Activated CD4-positive, alpha-beta T cell treated with anti-CD3 and anti-CD28 coated beads, Interleukin-2, amount 10 ng/mL, durations not matched to agents 24 days and 14 days (primary cell): ENCODE measurements at regions not wholly inside any gene's neighbourhood (a gene's known extent, or its start where the extent isn't known, plus 50 kb on each side); places are given as distances from the start of the nearest gene placed in this dataset.
"Not testable (repeated sequence)": the region's sequence is repeated elsewhere in the genome, so short reads cannot be mapped to it uniquely, and the experiment has no call there.

Experiments used
- DNase-seq: peaks from one replicate; pipeline ENCODE4 v3.0.0; 2022
- H3K27ac Mint-ChIP-seq: one replicate; pipeline ENCODE4 v1.8.0; 2022; ENCODE audit warnings: mild to moderate bottlenecking, mixed read lengths
- H3K27me3 Mint-ChIP-seq: one replicate; pipeline ENCODE4 v1.8.0; 2022; ENCODE audit warnings: mixed read lengths
- H3K36me3 Mint-ChIP-seq: one replicate; pipeline ENCODE4 v1.8.0; 2022; ENCODE audit warnings: low read depth, mild to moderate bottlenecking, mixed read lengths
- H3K4me1 Mint-ChIP-seq: one replicate; pipeline ENCODE4 v1.8.0; 2021; ENCODE audit warnings: mixed read lengths
- H3K4me3 Mint-ChIP-seq: one replicate; pipeline ENCODE4 v1.8.0; 2022; ENCODE audit warnings: mild to moderate bottlenecking, moderate library complexity, mixed read lengths
- H3K9me3 Mint-ChIP-seq: one replicate; pipeline ENCODE4 v1.8.0; 2021; ENCODE audit warnings: mixed read lengths
- intact Hi-C: fragments of 100-400 bp; cut with micrococcal nuclease; formaldehyde crosslinking; loops from one replicate; pipeline ENCODE4 v1.15.1; 2023

DNA sequence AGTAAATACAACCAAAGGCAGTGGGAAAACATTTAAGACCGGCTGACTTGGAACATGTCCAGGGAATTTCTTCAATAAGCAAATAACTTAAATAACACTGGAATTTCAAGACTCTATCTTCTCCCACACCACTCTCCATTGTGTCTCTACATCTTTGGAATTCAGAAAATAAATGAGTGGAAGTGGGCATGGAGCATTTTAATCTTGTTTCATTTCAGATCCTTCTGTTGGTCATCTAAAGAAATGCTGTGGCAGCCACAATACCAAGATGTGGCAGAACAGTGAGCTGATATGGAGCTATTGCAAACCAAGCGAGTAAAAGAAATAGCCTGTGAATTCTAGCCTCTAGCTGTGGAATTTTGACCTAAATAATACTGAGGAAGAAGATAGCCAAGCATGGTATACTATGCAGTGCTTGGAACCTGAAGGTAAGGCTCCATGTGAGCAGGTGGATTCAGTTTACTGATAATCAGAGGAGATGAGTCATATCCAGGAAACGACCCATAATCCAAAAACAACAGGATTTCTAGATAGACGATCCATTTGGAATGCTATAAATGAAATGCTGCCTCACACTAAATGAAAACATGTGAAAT, 157.1 kb upstream of the SCN7A start:
- Mint-ChIP-seq H3K4me1 (no peaks in the 10 kb centered on the region), H3K36me3 (no peaks in the 10 kb centered on the region), H3K4me3 (no peak overlapping the region), H3K27me3 (no peaks in the 10 kb centered on the region), H3K27ac (no peak overlapping the region), H3K9me3 (no peaks in the 10 kb centered on the region)
- intact Hi-C loops = no loop called here
- DNase-seq = no peak

DNA sequence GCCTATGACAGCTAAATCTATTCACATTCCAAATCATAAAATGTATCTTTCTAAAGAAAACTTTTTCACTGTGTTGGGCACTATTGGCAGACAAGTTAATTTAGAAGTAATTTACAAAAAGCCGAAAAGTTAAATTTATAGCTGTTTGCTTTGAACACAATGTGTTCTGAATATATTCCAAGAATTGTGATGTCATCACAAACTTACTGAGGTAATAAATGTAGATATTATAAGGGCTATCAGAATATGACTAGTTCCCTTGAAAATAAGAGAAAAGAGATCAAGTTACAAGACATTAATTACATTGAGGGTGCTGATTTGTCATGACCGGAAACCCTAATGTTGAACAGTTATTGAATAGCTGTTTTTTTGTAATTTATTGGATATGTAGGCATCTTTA, 153.9 kb upstream of the SCN7A start:
- no peaks in the 10 kb centered on the region for H3K9me3 Mint-ChIP-seq
- H3K4me1 Mint-ChIP-seq = no peaks in the 10 kb centered on the region
- H3K4me3 Mint-ChIP-seq = no peak overlapping the region
- no peak for DNase-seq
- no peaks in the 10 kb centered on the region for H3K36me3 Mint-ChIP-seq
- H3K27me3 Mint-ChIP-seq = no peaks in the 10 kb centered on the region
- intact Hi-C loops = no loop called here
- H3K27ac Mint-ChIP-seq = no peak overlapping the region

DNA sequence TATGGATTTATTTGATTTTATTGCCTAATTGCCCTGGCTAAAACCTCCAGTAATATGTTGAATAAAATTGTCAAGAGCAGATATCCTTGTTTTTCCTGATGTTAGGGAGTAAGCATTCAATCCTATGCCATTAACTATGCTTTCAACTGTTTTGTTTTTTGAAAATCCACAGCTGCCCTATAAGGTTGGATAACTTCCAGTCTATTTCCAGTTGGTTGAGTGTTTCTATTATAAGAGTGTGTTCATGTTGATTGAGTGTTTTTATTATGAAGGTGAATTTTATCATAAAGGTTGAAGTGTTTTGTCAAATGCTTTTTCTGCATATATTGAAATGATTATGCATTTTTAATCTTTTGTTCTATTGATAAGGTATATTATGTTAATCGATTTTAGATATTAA, 149.9 kb upstream of the SCN7A start:
- H3K9me3 Mint-ChIP-seq = no peaks in the 10 kb centered on the region
- H3K4me3 Mint-ChIP-seq = no peak overlapping the region
- no peak for DNase-seq
- no peaks in the 10 kb centered on the region for H3K36me3 Mint-ChIP-seq
- no peaks in the 10 kb centered on the region for H3K27me3 Mint-ChIP-seq
- intact Hi-C loops = no loop called here
- H3K27ac Mint-ChIP-seq = no peak overlapping the region
- H3K4me1 Mint-ChIP-seq = no peaks in the 10 kb centered on the region

DNA sequence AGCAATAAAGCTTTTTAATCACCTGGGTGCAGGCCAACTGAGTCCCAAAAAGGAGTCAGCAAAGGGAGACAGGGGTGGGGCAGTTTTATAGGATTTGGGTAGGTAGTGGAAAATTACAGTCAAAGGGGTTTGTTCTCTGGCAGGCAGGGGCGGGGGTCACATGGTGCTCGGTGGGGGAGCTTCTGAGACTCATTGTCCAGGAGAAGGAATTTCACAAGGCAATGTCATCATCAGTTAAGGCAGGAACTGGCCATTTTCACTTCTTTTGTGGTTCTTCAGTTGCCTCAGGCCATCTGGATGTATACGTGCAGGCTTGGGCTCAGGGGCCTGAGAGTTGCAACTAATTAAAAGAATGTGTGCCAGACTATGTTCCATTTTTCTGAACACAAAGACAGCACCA, 147.5 kb upstream of the SCN7A start:
- H3K27me3 Mint-ChIP-seq, H3K36me3 Mint-ChIP-seq, H3K9me3 Mint-ChIP-seq, H3K4me1 Mint-ChIP-seq, DNase-seq, H3K4me3 Mint-ChIP-seq, H3K27ac Mint-ChIP-seq, intact Hi-C loops: not testable (repeated sequence)

DNA sequence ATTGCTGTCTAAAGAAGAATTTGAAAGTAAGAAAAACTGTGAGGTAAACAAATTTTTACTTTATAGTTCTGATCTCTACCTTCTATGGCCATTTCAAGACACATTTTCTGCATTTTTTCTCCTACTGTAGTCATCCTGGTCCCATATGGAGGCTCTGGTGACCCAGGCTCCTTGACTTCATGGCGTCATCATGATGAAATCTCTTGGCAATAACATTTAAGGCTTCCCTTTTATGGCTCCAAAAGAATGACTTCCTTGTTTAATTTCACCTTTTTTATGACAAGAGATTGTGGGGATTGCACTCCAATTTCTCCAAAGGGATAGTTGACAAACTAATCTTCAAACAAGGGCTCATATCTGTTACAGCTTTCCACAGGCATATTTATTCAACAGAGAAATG, 143.0 kb upstream of the SCN7A start:
- intact Hi-C loops = no loop called here
- Mint-ChIP-seq H3K36me3 (no peaks in the 10 kb centered on the region), H3K4me1 (no peaks in the 10 kb centered on the region), H3K27ac (no peak overlapping the region), H3K27me3 (no peaks in the 10 kb centered on the region), H3K4me3 (no peak overlapping the region), H3K9me3 (no peaks in the 10 kb centered on the region)
- DNase-seq = no peak

DNA sequence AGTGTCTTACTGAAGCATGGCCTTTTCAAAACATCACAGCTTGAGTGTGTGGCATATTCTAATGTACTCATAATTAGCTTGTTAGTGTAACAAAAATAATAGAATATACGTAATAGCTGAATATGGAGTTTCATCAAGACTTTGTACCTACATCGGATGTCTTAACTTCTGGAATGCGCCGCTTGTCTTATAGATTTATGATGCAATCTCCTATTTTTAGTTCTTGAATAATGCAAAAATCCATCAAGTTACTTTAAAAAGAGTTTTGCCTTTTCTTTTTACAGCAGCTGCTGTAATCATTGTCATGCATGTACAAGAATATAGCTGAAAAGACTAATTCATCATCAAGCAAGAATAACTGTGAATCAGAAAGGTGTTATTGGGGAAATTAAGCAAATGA, 140.7 kb upstream of the SCN7A start:
- no peaks in the 10 kb centered on the region for H3K27me3 Mint-ChIP-seq
- no peaks in the 10 kb centered on the region for H3K4me1 Mint-ChIP-seq
- intact Hi-C loops = no loop called here
- H3K36me3 Mint-ChIP-seq = no peaks in the 10 kb centered on the region
- no peak overlapping the region for H3K27ac Mint-ChIP-seq
- no peak for DNase-seq
- H3K4me3 Mint-ChIP-seq = no peak overlapping the region
- no peaks in the 10 kb centered on the region for H3K9me3 Mint-ChIP-seq

DNA sequence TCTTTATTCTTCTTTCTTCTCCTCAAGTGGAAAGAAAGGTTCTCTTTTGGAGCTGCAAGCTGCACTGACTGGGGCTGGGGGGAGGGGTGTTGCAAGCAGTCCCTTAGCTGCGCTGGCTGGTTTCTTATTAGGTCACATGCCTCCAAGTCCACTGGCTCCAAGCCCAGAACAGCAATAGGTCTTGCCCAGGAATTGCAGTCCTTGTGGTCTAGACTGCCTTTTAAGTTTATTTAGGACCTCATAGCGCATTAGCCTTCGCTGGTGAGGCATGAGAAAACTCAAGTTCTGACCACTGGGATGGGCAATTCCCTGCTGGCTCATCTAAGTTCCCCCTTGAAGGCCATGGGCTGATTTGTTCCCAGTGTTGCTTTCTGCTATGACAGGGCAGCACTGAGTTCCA, 138.6 kb upstream of the SCN7A start:
- intact Hi-C loops = no loop called here
- H3K9me3 Mint-ChIP-seq = no peaks in the 10 kb centered on the region
- DNase-seq = no peak
- H3K27ac Mint-ChIP-seq = no peak overlapping the region
- H3K4me1 Mint-ChIP-seq = no peaks in the 10 kb centered on the region
- H3K27me3 Mint-ChIP-seq = no peaks in the 10 kb centered on the region
- H3K4me3 Mint-ChIP-seq = no peak overlapping the region
- H3K36me3 Mint-ChIP-seq = no peaks in the 10 kb centered on the region

DNA sequence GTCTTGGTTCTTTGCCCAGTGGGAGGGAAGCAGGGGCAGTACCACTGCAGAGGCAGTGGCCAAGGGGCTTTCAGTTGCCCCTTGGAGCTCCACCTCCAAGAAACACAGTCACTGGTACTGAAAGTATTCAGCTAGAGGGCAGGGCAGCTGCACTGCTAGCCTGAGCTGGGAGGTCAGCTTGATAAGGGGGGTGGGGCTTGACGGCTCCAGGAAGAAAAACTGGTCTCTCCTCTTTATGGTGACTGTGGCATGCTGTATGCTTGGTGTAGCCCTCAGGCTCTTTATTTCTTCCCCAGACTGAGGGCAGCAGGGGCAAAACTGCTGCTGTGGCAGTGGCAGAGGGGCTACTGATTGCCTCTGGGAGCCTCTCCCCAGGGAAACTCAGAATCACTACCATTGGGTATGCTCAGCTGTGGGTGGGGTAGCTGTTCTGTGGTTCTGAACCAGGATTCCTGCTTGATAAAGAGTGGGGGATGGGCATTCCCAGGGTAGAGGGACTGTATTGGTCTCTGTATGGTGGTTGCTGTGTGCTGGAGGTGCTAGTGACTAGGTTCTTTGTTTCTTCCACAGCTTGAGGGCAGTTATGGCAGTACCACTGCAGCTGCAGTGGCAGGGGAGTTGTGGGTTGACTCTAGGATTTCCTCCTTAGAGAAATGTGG, 134.6 kb upstream of the SCN7A start:
- H3K36me3 Mint-ChIP-seq = no peaks in the 10 kb centered on the region
- DNase-seq = no peak
- no peaks in the 10 kb centered on the region for H3K4me1 Mint-ChIP-seq
- no peak overlapping the region for H3K4me3 Mint-ChIP-seq
- no peaks in the 10 kb centered on the region for H3K27me3 Mint-ChIP-seq
- intact Hi-C loops = no loop called here
- no peaks in the 10 kb centered on the region for H3K9me3 Mint-ChIP-seq
- H3K27ac Mint-ChIP-seq = no peak overlapping the region

DNA sequence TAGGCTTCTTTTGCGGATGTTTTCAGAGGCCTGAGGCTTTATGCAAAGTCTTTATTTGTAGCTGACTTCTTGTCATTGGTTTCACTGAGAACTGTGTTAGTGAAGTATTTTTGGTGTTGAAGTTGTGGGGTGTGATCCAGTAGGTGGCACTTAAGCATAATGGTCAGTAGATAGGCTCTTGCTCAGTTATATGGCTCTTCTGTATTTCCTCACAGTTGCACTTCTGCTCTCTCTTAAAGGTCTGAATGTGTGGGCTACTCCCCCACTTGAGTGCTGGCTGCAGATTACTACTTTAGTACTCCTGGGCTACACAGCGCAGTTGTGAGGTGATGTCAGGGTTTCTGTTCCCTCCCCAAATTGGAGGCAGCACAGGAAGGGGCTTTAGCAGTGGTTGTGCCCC, 133.8 kb upstream of the SCN7A start:
- no peak for DNase-seq
- Mint-ChIP-seq H3K27me3 (no peaks in the 10 kb centered on the region), H3K4me3 (no peak overlapping the region), H3K36me3 (no peaks in the 10 kb centered on the region), H3K9me3 (no peaks in the 10 kb centered on the region), H3K27ac (no peak overlapping the region), H3K4me1 (no peaks in the 10 kb centered on the region)
- intact Hi-C loops = no loop called here

DNA sequence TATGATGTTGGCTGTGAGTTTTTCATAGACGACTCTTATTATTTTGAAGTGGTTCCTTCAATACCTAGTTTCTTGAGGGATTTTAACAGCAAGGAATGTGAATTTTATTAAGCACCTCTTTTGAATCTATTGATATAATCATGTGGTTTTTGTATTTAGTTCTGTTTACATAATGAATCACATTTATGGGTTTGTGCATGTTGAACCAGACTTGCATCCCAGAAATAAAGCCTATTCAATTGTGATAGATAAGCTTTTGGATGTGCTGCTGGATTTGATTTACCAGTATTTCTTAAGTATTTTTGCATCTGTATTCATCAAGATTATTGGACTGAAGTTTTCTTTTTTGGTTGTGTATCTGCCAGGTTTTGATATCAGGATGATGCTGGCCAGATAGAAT, 131.6 kb upstream of the SCN7A start:
- Mint-ChIP-seq H3K9me3 (no peaks in the 10 kb centered on the region), H3K27ac (no peak overlapping the region), H3K4me1 (no peaks in the 10 kb centered on the region), H3K27me3 (no peaks in the 10 kb centered on the region), H3K36me3 (no peaks in the 10 kb centered on the region), H3K4me3 (no peak overlapping the region)
- intact Hi-C loops = no loop called here
- DNase-seq = no peak

DNA sequence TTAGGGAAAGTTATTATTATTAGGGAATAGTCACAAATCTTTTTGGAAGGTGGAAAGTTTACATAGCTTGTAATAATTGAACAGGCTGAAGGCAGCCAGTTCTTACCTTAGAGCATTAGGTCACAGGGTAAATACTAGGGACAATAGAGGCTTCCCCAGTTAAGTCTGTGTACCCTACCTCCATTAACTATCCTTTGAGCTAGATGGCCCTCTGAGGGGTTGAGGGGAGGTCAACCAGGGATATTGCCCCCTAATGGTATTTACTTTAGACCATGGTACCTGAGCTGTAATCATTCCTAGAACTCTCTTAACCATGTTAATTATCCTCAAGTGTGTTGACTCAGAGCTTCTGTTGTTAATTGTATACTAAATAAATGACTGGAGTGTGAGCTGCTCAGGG, 120.5 kb upstream of the SCN7A start:
- intact Hi-C loops = no loop called here
- Mint-ChIP-seq H3K4me3 (no peak overlapping the region), H3K27me3 (peaks cover 3% of the 10 kb centered on the region), H3K36me3 (no peaks in the 10 kb centered on the region), H3K27ac (no peak overlapping the region), H3K4me1 (no peaks in the 10 kb centered on the region), H3K9me3 (no peaks in the 10 kb centered on the region)
- DNase-seq = no peak

DNA sequence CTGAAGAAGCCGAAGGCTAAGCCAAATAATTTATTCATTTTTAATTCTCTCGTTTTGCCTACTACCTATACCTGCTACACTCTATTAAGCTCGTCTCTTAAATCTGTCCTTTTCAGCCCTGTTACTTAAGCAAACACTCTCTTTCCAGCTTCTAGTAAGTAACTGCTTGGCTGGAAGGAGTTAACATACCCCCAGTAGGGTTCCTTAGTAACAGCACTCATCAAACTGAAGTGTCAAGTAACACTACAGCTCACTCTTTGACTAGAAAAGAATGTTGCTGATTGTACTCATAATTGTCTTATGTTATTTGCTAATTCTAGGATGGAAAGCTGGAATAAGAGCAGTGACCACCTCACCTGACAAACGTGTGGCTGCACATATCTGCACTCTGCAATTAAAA, 120.0 kb upstream of the SCN7A start:
- intact Hi-C loops = no loop called here
- Mint-ChIP-seq H3K4me3 (no peak overlapping the region), H3K27me3 (peaks cover 3% of the 10 kb centered on the region)

DNA sequence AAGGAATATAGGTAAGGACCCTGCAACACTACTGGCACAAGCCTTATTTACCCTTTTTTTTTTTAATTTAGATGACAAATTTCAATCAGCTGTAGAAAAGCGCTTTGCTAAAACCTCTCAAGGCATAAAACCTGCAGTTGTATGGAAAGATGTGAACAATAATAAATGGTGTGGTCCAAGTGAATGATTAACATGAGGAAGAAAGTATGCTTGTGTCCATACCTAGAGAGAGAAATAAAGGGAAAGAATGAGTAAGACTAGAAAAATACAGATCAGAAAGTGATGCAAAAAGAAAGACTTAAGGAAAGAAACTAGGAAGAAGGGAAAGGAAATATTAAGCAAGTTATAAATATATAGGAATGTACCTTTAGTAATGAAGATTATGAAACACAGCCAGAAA, 119.2 kb upstream of the SCN7A start:
- H3K36me3 Mint-ChIP-seq = no peaks in the 10 kb centered on the region
- intact Hi-C loops = no loop called here
- H3K4me1 Mint-ChIP-seq = no peaks in the 10 kb centered on the region
- H3K4me3 Mint-ChIP-seq = no peak overlapping the region
- H3K27ac Mint-ChIP-seq = no peak overlapping the region
- H3K9me3 Mint-ChIP-seq = no peaks in the 10 kb centered on the region
- peaks cover 3% of the 10 kb centered on the region for H3K27me3 Mint-ChIP-seq
- no peak for DNase-seq

More for the DNA sequence above, 120.0 kb upstream of the SCN7A start:
- Mint-ChIP-seq H3K9me3 (no peaks in the 10 kb centered on the region), H3K27ac (no peak overlapping the region), H3K4me1 (no peaks in the 10 kb centered on the region), H3K36me3 (no peaks in the 10 kb centered on the region)
- no peak for DNase-seq

DNA sequence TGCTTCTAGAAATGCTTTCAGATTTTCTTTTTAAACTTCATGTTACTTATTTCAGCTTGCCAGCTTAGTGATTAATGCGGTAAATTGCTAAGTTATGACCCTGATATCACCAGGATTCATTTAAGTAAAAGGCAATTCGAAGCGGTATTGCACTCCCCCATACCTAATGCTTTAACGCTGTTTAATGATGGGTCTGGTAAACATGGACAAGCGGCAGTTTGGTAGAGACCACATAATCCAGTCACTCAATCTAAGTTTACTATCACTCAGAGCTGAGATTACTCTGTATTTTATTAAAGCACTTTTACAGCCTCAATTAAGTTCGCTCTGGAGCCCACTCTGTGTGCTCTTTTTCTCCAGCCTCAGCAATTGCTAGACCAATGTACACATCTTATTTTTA, 118.2 kb upstream of the SCN7A start:
- DNase-seq = no peak
- intact Hi-C loops = no loop called here
- no peak overlapping the region for H3K4me3 Mint-ChIP-seq
- H3K27ac Mint-ChIP-seq = no peak overlapping the region
- H3K36me3 Mint-ChIP-seq = no peaks in the 10 kb centered on the region
- H3K9me3 Mint-ChIP-seq = no peaks in the 10 kb centered on the region
- no peaks in the 10 kb centered on the region for H3K4me1 Mint-ChIP-seq
- peaks cover 3% of the 10 kb centered on the region for H3K27me3 Mint-ChIP-seq

DNA sequence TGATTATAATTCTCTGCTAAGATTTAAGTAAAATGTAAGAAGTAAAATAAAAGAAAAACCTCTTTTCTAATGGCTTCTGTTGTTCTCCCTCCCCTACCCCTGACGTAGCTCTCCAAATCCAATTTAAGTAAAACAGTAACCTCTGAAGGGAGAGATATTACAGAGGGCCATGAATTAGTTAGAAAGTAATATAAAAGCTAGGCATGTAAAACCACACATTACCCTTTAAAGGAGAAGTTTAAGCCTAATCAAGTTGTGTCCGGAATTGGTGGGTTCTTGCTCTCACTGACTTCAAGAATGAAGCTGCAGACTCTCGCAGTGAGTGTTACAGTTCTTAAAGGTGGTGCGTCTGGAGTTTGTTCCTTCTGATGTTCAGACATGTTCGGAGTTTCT, 116.9 kb upstream of the SCN7A start:
- H3K4me1 Mint-ChIP-seq = no peaks in the 10 kb centered on the region
- no peak overlapping the region for H3K27ac Mint-ChIP-seq
- DNase-seq = no peak
- no peaks in the 10 kb centered on the region for H3K9me3 Mint-ChIP-seq
- no peaks in the 10 kb centered on the region for H3K36me3 Mint-ChIP-seq
- H3K27me3 Mint-ChIP-seq = peaks cover 3% of the 10 kb centered on the region
- no peak overlapping the region for H3K4me3 Mint-ChIP-seq
- intact Hi-C loops = no loop called here
